BLaER1 (cell line): ENCODE measurements at regions not wholly inside any gene's neighbourhood (a gene's known extent, or its start where the extent isn't known, plus 50 kb on each side); places are given as distances from the start of the nearest gene placed in this dataset.

Experiments
- H3K27ac ChIP-seq: shearing (Covaris generic); formaldehyde crosslinking; 2 replicates; pipeline ENCODE4 v1.8.1; 2022
- H3K27me3 ChIP-seq: shearing (Covaris generic); formaldehyde crosslinking; 2 replicates; pipeline ENCODE4 v1.8.1; 2022
- H3K36me3 ChIP-seq: shearing (Covaris generic); formaldehyde crosslinking; 2 replicates; pipeline ENCODE4 v1.8.1; 2022
- H3K4me1 ChIP-seq: shearing (Covaris generic); formaldehyde crosslinking; 2 replicates; pipeline ENCODE4 v1.8.1; 2022
- H3K4me2 ChIP-seq: shearing (Covaris generic); formaldehyde crosslinking; 2 replicates; pipeline ENCODE4 v1.8.1; 2022
- H3K4me3 ChIP-seq: shearing (Covaris generic); formaldehyde crosslinking; 2 replicates; pipeline ENCODE4 v1.8.1; 2022
- H3K9ac ChIP-seq: shearing (Covaris generic); formaldehyde crosslinking; 2 replicates; pipeline ENCODE4 v1.8.1; 2022
- H3K9me3 ChIP-seq: shearing (Covaris generic); formaldehyde crosslinking; 2 replicates; pipeline ENCODE4 v1.8.1; 2022
- H4K20me1 ChIP-seq: shearing (Covaris generic); formaldehyde crosslinking; 2 replicates; pipeline ENCODE4 v1.8.1; 2022
- Cebpa-rat ChIP-seq: shearing (Covaris generic); IDR thresholded peaks from 2 replicates; pipeline ENCODE4 v1.8.1; 2022

DNA sequence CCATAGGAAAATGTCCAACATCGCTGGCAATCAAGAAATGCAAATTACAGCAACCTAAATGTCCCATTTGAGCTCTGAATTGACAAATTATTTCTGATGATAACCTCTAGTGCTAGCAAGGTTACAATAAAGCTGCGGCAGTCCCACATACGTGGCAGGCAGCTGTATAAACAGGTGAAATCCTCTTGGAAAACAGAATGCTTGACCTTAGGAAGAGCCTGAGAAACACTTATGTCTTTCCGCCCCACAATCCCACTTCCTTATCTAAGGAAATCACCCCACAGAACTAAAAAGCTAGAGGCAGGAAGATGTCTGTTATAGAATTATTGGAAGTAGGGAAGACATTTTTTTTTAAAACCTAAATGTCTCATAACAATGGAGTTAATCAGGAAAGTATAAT, 154.3 kb downstream of the KATNIP start:
- Histone ChIP-seq H3K9ac (0 out of 2 replicates have a peak overlapping the region, but pooled peaks have one; percentile 39), H3K27me3 (no peaks in the 10 kb centered on the region)
- TF ChIP-seq Cebpa-rat: no peak

DNA sequence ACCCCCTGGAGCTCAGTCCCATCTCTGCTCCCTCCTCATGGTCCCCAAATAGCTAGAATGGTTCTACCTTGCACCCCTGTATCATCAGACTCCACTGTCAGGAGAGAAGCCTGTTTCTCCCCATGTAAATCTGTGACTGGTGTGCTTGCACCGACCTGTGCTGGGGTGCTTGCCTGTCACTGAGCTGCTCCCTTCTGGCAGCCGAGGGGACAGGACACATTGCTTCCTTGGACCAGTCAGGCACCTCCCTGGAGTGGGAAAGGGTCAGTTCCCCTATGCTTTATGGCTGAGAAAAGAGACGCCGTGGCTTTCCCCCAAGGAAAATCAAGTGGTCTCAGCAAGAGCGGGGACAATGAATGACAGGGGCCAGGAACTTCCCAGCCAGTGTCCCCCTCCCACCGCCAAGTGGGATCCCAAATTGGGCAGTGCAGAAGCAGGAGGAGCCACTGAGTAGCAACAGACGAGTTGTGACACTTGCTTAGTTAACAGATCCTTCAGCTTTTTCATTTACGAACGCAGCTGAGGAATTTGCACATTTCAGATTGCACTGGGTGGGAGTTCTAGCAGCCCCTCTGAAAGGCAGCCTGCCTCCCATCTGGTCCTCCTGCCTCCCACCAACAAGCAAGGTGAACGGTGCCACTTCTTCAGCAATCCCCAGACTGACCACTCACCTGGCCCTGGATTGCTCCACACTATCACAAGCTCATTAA, 156.4 kb downstream of the KATNIP start:
- H4K20me1 ChIP-seq: no peaks in the 10 kb centered on the region
- peaks cover 6% of the 10 kb centered on the region; the same call in 1 of the 2 replicates for H3K36me3 ChIP-seq
- H3K27ac ChIP-seq: no peak overlapping the region
- peaks cover 20% of the 10 kb centered on the region for H3K4me1 ChIP-seq
- no peaks in the 10 kb centered on the region for H3K27me3 ChIP-seq
- no peak overlapping the region for H3K4me2 ChIP-seq
- no peaks in the 10 kb centered on the region for H3K9me3 ChIP-seq
- H3K9ac ChIP-seq: no peak overlapping the region
- TF ChIP-seq Cebpa-rat: no peak
- no peak overlapping the region for H3K4me3 ChIP-seq

More for the DNA sequence above, 154.3 kb downstream of the KATNIP start:
- Histone ChIP-seq H3K4me1 (peaks cover 20% of the 10 kb centered on the region), H3K4me2 (peak overlapping the region; percentile 63), H3K4me3 (no peak overlapping the region), H3K36me3 (peaks cover 11% of the 10 kb centered on the region; the same call in 1 of the 2 replicates), H3K27ac (peak overlapping the region; percentile 50), H4K20me1 (no peaks in the 10 kb centered on the region), H3K9me3 (no peaks in the 10 kb centered on the region)

DNA sequence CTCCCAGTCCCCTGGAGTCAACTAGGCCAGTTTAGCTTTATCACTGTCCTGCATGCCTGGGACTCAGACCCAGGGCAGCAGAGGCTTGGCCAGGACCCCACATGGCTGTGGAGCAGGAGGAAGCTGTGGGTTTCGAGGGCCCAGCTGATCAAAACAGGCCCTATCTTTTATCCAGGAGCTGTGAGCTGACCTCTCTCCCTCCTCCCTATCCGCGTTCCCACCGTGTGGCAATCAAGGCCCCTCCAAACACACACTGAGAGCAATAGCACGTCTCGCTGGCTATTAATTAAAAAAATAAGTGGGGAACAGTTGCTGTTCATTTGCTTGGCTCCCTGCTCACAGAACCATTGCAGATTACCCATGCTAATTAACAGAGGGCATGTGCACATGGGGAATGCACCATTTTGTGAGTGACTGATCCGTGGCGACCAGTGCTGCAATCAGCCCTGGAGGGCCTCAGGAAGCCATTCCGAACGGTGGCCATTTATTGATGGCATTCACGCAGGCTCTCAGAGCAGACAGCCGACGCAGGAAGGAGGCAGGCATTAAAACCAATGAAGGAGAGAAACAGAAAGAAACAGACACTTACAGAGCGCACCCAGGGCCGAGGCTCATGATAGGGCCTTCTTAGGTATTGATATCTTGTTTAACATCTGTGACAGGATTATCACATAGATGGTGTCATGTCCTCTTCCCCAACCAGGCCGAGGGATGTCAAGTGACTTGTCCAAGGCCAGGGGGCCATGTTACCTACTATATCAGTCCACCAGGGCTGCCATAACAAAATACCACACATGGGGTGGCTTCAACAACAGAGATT, 157.1 kb downstream of the KATNIP start:
- no peak overlapping the region for H3K27ac ChIP-seq
- no peak overlapping the region for H3K4me2 ChIP-seq
- no peaks in the 10 kb centered on the region for H3K27me3 ChIP-seq
- H3K9ac ChIP-seq: no peak overlapping the region
- H3K36me3 ChIP-seq: peaks cover 6% of the 10 kb centered on the region; the same call in 1 of the 2 replicates
- H3K9me3 ChIP-seq: no peaks in the 10 kb centered on the region
- H3K4me3 ChIP-seq: no peak overlapping the region
- peaks cover 24% of the 10 kb centered on the region for H3K4me1 ChIP-seq
- no peaks in the 10 kb centered on the region for H4K20me1 ChIP-seq
- no peak for TF ChIP-seq Cebpa-rat

DNA sequence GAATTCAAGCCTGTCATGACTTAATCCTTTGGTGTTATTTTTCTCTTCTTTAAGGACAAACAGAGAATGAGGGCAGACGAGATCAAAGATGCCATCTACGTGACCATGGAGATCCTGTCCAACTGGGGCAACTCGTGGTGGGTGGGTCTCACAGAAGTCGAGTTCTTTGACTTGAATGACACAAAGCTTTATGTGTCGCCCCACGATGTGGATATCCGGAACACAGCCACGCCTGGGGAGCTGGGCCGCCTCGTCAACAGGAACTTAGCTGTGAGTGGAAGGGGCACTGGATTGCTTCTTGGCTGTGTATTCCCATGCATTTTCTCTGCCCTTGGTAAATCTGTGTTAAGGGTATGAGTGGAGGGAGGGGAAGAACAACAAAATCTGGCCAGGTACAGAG, 158.7 kb downstream of the KATNIP start:
- Histone ChIP-seq H3K9me3 (no peaks in the 10 kb centered on the region), H3K4me1 (peaks cover 22% of the 10 kb centered on the region), H4K20me1 (no peaks in the 10 kb centered on the region), H3K4me3 (no peak overlapping the region), H3K4me2 (no peak overlapping the region), H3K36me3 (peaks cover 6% of the 10 kb centered on the region; the same call in 1 of the 2 replicates), H3K9ac (no peak overlapping the region), H3K27ac (no peak overlapping the region), H3K27me3 (no peaks in the 10 kb centered on the region)
- no peak for TF ChIP-seq Cebpa-rat

DNA sequence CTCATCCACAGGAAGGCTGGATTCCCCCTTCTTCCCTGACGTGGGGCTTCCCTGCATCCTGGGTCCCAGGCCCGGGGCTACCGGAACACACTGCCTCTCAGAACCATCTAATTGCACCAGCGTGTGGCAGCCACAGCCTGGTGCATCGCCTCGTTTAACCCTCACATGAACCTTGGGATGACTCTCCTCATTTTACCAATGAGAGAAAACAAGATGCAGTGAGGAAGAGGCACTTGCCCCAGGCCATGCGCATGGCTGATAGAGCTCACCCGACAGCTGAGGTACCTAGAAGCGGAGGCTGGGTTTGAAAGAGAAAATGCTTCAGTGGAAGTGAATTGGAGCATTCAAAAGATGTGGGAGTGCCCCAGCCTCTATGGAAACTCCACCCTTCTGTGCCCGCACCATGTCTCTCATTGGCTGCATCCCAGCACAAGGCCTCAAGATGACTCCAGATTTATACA, 162.3 kb downstream of the KATNIP start:
- Histone ChIP-seq H3K27ac (no peak overlapping the region), H3K27me3 (no peaks in the 10 kb centered on the region), H3K36me3 (peaks cover 6% of the 10 kb centered on the region; the same call in 1 of the 2 replicates), H3K4me1 (peaks cover 17% of the 10 kb centered on the region), H4K20me1 (no peaks in the 10 kb centered on the region), H3K4me3 (no peak overlapping the region), H3K9me3 (no peaks in the 10 kb centered on the region), H3K9ac (no peak overlapping the region), H3K4me2 (peak overlapping the region; percentile 50)
- no peak for TF ChIP-seq Cebpa-rat

DNA sequence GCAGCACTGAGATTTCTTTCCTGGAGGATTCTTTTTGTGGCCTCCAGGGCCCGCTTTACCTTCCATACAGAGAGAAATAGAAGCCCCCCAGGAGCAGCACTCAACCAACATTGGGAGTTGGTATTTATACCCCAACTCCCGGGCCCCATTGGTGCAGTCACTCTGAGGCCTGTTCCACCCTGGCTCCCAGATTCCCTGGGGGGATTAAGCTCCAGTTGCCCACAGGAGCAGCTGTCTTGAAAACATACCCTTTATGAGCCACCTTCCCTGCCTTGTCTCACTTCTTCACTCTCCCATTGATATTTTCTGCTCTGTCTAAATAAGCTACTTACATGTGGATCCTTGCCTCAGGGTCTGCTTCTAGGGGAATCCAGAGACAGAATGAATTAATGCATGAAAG, 167.8 kb downstream of the KATNIP start:
- no peaks in the 10 kb centered on the region for H3K9me3 ChIP-seq
- TF ChIP-seq Cebpa-rat: no peak
- no peaks in the 10 kb centered on the region for H3K36me3 ChIP-seq
- peak overlapping the region; percentile 78 for H3K4me2 ChIP-seq
- H3K4me1 ChIP-seq: peaks cover 51% of the 10 kb centered on the region
- H3K9ac ChIP-seq: no peak overlapping the region
- no peak overlapping the region for H3K4me3 ChIP-seq
- no peaks in the 10 kb centered on the region for H3K27me3 ChIP-seq
- H4K20me1 ChIP-seq: no peaks in the 10 kb centered on the region
- H3K27ac ChIP-seq: peak overlapping the region; percentile 58; the same call in 1 of the 2 replicates

DNA sequence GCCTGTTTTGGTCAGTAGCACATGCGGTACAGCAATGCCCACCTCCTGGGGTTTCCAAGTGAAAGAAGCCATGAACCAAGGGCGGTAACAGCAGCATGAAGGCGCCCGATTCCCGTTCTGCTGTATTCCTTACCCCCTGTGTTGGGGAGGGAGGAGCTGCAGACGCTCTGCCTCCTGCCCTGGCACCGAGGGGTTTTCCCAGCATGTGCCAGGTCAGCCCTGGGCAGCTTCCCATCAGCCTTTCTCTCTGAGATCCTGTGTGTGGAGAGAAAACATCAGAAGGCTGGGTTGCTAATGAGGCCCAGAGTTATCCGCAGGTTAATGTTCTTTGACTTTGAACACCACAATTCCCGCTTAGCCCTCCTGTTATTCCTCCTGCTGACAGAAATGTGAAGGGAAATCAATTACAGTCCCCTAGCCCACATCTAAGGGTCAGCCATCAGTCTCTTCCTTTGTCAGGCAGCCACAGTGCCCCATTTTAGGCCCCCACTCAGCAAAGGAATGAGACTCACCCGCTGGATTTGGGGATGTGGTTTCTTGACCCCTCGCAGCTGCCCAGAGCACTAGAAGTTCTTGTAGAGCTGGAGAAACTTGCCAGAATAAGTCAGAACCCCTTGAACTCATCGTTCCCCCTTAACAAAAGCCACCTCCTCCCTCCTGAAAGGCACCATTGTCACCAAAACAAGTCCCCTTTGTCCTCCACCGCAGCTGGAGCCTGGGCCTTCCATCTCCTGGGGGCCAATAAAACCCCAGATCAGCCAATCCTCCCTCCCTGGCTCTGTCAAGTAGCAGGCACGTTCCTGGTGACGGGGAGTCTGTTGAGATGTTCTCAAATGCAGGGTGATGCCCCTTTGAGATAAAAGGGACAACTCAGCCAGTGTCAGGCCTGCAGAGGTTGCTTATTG, 168.5 kb downstream of the KATNIP start:
- Histone ChIP-seq H3K4me2 (peak overlapping the region; percentile 78), H3K27ac (peak overlapping the region; percentile 58)
- TF ChIP-seq Cebpa-rat: no peak

DNA sequence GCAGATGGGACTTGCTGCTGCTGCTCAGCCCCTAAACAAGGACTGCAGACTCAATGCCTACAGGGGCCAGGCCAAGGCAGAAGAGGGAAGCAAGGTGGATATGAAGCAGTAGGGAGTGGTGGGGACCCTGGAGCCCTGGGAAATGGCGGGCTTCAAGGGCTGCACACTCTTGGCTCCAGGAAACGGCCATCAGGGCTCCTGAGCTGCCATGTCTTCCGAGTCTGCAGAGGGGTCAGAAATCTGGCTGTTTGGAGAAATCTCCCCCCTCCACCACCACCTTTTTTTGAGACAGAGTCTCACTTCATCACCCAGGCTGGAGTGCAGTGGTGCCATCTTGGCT, 169.1 kb downstream of the KATNIP start:
- no peak overlapping the region; the same call in 1 of the 2 replicates for H3K9ac ChIP-seq
- H3K4me2 ChIP-seq: peak overlapping the region; percentile 78
- no peaks in the 10 kb centered on the region for H3K9me3 ChIP-seq
- H3K4me3 ChIP-seq: no peak overlapping the region
- peak overlapping the region; percentile 58 for H3K27ac ChIP-seq
- H3K27me3 ChIP-seq: no peaks in the 10 kb centered on the region
- H3K4me1 ChIP-seq: peaks cover 63% of the 10 kb centered on the region
- TF ChIP-seq Cebpa-rat: no peak
- H4K20me1 ChIP-seq: no peaks in the 10 kb centered on the region
- H3K36me3 ChIP-seq: no peaks in the 10 kb centered on the region

More for the DNA sequence above, 168.5 kb downstream of the KATNIP start:
- Histone ChIP-seq H3K36me3 (no peaks in the 10 kb centered on the region), H3K4me3 (no peak overlapping the region), H3K27me3 (no peaks in the 10 kb centered on the region), H3K9ac (peak overlapping the region; percentile 52; the same call in 1 of the 2 replicates), H3K9me3 (no peaks in the 10 kb centered on the region), H3K4me1 (peaks cover 57% of the 10 kb centered on the region), H4K20me1 (no peaks in the 10 kb centered on the region)
